SK-N-SH (cell line): ENCODE measurements at regions not wholly inside any gene's neighbourhood (a gene's known extent, or its start where the extent isn't known, plus 50 kb on each side); places are given as distances from the start of the nearest gene placed in this dataset.
"Not testable (repeated sequence)": the region's sequence is repeated elsewhere in the genome, so short reads cannot be mapped to it uniquely, and the experiment has no call there.

Experiments used
- CTCF ChIA-PET: fragments of 300-600, 350-600 bp; formaldehyde crosslinking; extraction: SDS; loops from one replicate; lab custom pipeline; 2021; lab: Yijun Ruan, JAX
- POLR2A ChIA-PET: fragments of 350-600 bp; sonication (Branson Sonifier 250); formaldehyde crosslinking; extraction: SDS; loops from one replicate; lab custom pipeline; 2020; ENCODE audit warnings: antibody characterized with exemption, inconsistent platforms; lab: Yijun Ruan, JAX
- DNase-seq: peaks from one replicate; pipeline ENCODE4 v3.0.0; 2012
- H2AFZ ChIP-seq: fragments of 200-600 bp; sonication (generic); 2 replicates; pipeline ENCODE4 v1.8.1; 2016; ENCODE audit warnings: antibody characterized with exemption, mild to moderate bottlenecking, low read depth
- H3F3A ChIP-seq: fragments of 200-600 bp; sonication (generic); replicated peaks from 2 replicates; pipeline ENCODE3; 2016; ENCODE audit warnings: antibody characterized with exemption, mild to moderate bottlenecking; ENCODE audit not compliant: insufficient read depth
- H3K27ac ChIP-seq, 2 experiments: fragments of 200-500 bp in 1 of 2; fragments of 200-600 bp in 1 of 2; sonication (Bioruptor generic) in 1 of 2; sonication (generic), shearing (Covaris generic) in 1 of 2; 2 replicates each; pipeline versions ENCODE4 v1.5.1 to v1.6.1; 2014 to 2016; ENCODE audit warnings: low read depth in 2 of 2, inconsistent platforms in 1 of 2, low read length in 1 of 2, mild to moderate bottlenecking in 1 of 2, mixed read lengths in 1 of 2
- H3K27me3 ChIP-seq: fragments of 200-600 bp; sonication (generic), shearing (Covaris generic); 2 replicates; pipeline ENCODE4 v1.6.1; 2016; ENCODE audit warnings: mixed run types; ENCODE audit not compliant: insufficient read depth
- H3K36me3 ChIP-seq, 2 experiments: fragments of 200-500 bp in 1 of 2; fragments of 200-600 bp in 1 of 2; sonication (Bioruptor generic) in 1 of 2; sonication (generic) in 1 of 2; replicated peaks in 1 of 2; 2 replicates each; pipeline versions ENCODE3 to v1.5.1; 2014 to 2016; ENCODE audit warnings: low read length in 1 of 2, mild to moderate bottlenecking in 1 of 2; ENCODE audit not compliant: insufficient read depth in 2 of 2, control insufficient read depth in 1 of 2
- H3K4me1 ChIP-seq, 2 experiments: fragments of 200-500 bp in 1 of 2; fragments of 200-600 bp in 1 of 2; sonication (Bioruptor generic) in 1 of 2; sonication (generic), shearing (Covaris generic) in 1 of 2; 2 replicates each; pipeline versions ENCODE4 v1.5.1 to v1.6.1; 2014 to 2016; ENCODE audit warnings: low read depth in 1 of 2, low read length in 1 of 2, mixed run types in 1 of 2; ENCODE audit not compliant: insufficient read depth in 2 of 2, control insufficient read depth in 1 of 2
- H3K4me2 ChIP-seq: fragments of 200-600 bp; sonication (generic), shearing (Covaris generic); 2 replicates; pipeline ENCODE4 v1.6.1; 2017; ENCODE audit warnings: mixed run types
- H3K4me3 ChIP-seq, 2 experiments: fragments of 200-500 bp in 1 of 2; fragments of 200-600 bp in 1 of 2; sonication (Bioruptor generic) in 1 of 2; sonication (generic), shearing (Covaris generic) in 1 of 2; 2 replicates each; pipeline versions ENCODE4 v1.5.1 to v1.8.1; 2014 to 2016; ENCODE audit warnings: low read depth in 2 of 2, inconsistent platforms in 1 of 2, low read length in 1 of 2, mild to moderate bottlenecking in 1 of 2, mixed read lengths in 1 of 2, moderate library complexity in 1 of 2
- H3K79me2 ChIP-seq: fragments of 200-600 bp; sonication (generic); 2 replicates; pipeline ENCODE4 v1.8.1; 2017; ENCODE audit warnings: mild to moderate bottlenecking; ENCODE audit not compliant: insufficient read depth
- H3K9ac ChIP-seq: fragments of 200-600 bp; sonication (generic); 2 replicates; pipeline ENCODE4 v1.6.1; 2017; ENCODE audit warnings: mixed run types
- H3K9me2 ChIP-seq: fragments of 200-600 bp; sonication (generic); 2 replicates; pipeline ENCODE4 v1.6.1; 2017; ENCODE audit warnings: mixed run types
- H3K9me3 ChIP-seq: fragments of 200-600 bp; sonication (generic); 2 replicates; pipeline ENCODE4 v1.6.1; 2017; ENCODE audit warnings: mixed run types, mild to moderate bottlenecking, moderate library complexity
- H4K20me1 ChIP-seq: fragments of 200-600 bp; sonication (generic); 2 replicates; pipeline ENCODE4 v1.6.1; 2017; ENCODE audit warnings: mild to moderate bottlenecking, mixed run types; ENCODE audit not compliant: insufficient read depth
- CHD2 ChIP-seq: fragments of 150-350 bp; IDR thresholded peaks from 2 replicates; pipeline ENCODE4 v1.6.1; 2018; ENCODE audit warnings: low read length; ENCODE audit not compliant: partially characterized antibody
- EZH2phosphoT487 ChIP-seq: fragments of 200-600 bp; sonication (generic); IDR thresholded peaks from 2 replicates; pipeline ENCODE4 v1.6.1; 2017; ENCODE audit warnings: low read depth, mixed run types, mild to moderate bottlenecking, antibody characterized with exemption, moderate library complexity, borderline replicate concordance
- IRF3 ChIP-seq: fragments of 150-350 bp; IDR thresholded peaks from 2 replicates; pipeline ENCODE4 v1.6.1; 2016; ENCODE audit warnings: mild to moderate bottlenecking, low read depth, low read length
- JUND ChIP-seq: IDR thresholded peaks from 2 replicates; pipeline ENCODE4 v1.4.0; 2012
- MEF2A ChIP-seq: IDR thresholded peaks from 2 replicates; pipeline ENCODE4 v1.4.0; 2012; ENCODE audit warnings: low read depth, borderline replicate concordance
- NFIC ChIP-seq: IDR thresholded peaks from 2 replicates; pipeline ENCODE4 v1.4.0; 2012; ENCODE audit warnings: borderline replicate concordance
- REST ChIP-seq: IDR thresholded peaks from 2 replicates; pipeline ENCODE4 v1.6.1; 2012; ENCODE audit warnings: mild to moderate bottlenecking, low read depth, low read length, moderate library complexity
- SMC3 ChIP-seq: IDR thresholded peaks from 2 replicates; pipeline ENCODE4 v1.6.1; 2012; ENCODE audit warnings: low read depth, low read length, improper control_type of control experiment
- TEAD4 ChIP-seq: IDR thresholded peaks from 2 replicates; pipeline ENCODE4 v1.4.0; 2012; ENCODE audit warnings: mild to moderate bottlenecking, borderline replicate concordance; ENCODE audit not compliant: insufficient read depth
- ZBTB33 ChIP-seq: IDR thresholded peaks from 2 replicates; pipeline ENCODE4 v1.4.0; 2012; ENCODE audit warnings: low read depth, borderline replicate concordance
- WGBS: methylation state at CpG from one replicate; pipeline ENCODE4 v1.1.6; 2017; ENCODE audit warnings: low lambda C conversion rate; 5-methylcytosine and 5-hydroxymethylcytosine counted together
- TF ChIP-seq, protein P1 (sequence below): IDR thresholded peaks from 2 replicates; pipeline ENCODE4 v1.4.0; 2012; ENCODE audit warnings: low read depth, borderline replicate concordance

- H3K4me3 ChIP-seq, H3K4me2 ChIP-seq, H3F3A ChIP-seq, POLR2A ChIA-PET, H2AFZ ChIP-seq, H3K27me3 ChIP-seq, H4K20me1 ChIP-seq, H3K36me3 ChIP-seq, CTCF ChIA-PET, H3K9ac ChIP-seq, H3K4me1 ChIP-seq, H3K9me2 ChIP-seq, DNase-seq, H3K9me3 ChIP-seq, H3K27ac ChIP-seq, H3K79me2 ChIP-seq: not testable (repeated sequence)
- 51% methylated on average over 18 of the region's 34 CpGs for WGBS
These were observed 68.5 kb upstream of the GPC4 start for GRCh38 chrX:133483771-133484170.

GRCh38 chrX:133482056-133482952 lies 67.0 kb upstream of the GPC4 start:
- Histone ChIP-seq H3K4me3 (no peak overlapping the region), H3K36me3 (no peaks in the 10 kb centered on the region), H3K4me1 (no peaks in the 10 kb centered on the region), H3F3A (no peaks in the 10 kb centered on the region), H3K79me2 (no peaks in the 10 kb centered on the region), H3K9me3 (no peaks in the 10 kb centered on the region), H4K20me1 (no peaks in the 10 kb centered on the region), H3K9me2 (no peaks in the 10 kb centered on the region), H3K4me2 (no peak overlapping the region), H3K27me3 (no peaks in the 10 kb centered on the region), H3K9ac (no peak overlapping the region), H3K27ac (no peak overlapping the region), H2AFZ (no peak overlapping the region)
- ChIA-PET POLR2A (no interaction called here), CTCF (interaction anchor here (1.3 kb wide), 1 partner anchor 10 kb away, joined by 4 read pairs; no protein-coding TSS in a partner anchor)
- no peak for DNase-seq
- 23% methylated on average over 7 of the region's 7 CpGs for WGBS
- TF ChIP-seq EZH2phosphoT487 (no peak), TEAD4 (no peak), IRF3 (no peak), NFIC (no peak), CHD2 (no peak), MEF2A (no peak), ZBTB33 (no peak)

DNA sequence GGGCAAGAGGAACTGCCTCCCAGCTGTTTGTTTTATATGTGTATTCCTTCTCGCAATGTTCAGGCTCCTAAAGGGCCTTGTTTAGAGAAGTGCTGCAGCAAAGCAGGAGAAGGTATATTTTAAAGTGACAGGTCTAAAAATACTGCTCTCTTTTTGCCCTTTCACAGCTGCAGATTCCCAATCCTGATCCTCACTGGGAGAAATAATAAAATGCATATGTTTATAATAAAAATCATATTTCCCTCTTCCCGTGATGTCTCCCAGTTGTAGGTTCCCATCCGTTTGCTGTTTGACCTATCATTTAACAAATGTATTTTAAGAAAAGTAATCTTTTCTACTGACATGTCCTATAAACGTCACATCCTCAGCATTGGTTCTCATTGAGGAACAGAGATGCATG lies 62.7 kb upstream of the GPC4 start:
- no peaks in the 10 kb centered on the region for H3K27me3 ChIP-seq
- no peak overlapping the region for H3K27ac ChIP-seq
- H3K9me3 ChIP-seq, result no peaks in the 10 kb centered on the region
- H3K4me1 ChIP-seq, result no peaks in the 10 kb centered on the region
- H3K4me3 ChIP-seq, result no peak overlapping the region
- no peaks in the 10 kb centered on the region for H4K20me1 ChIP-seq
- no peaks in the 10 kb centered on the region for H3K9me2 ChIP-seq
- no peak overlapping the region for H3K4me2 ChIP-seq
- ChIA-PET POLR2A (no interaction called here), CTCF (no interaction called here)
- WGBS, result 37% methylated on average over 4 of the region's 4 CpGs
- no peaks in the 10 kb centered on the region for H3F3A ChIP-seq
- H3K36me3 ChIP-seq, result no peaks in the 10 kb centered on the region
- no peak overlapping the region for H3K9ac ChIP-seq
- H3K79me2 ChIP-seq, result no peaks in the 10 kb centered on the region
- no peak for DNase-seq
- no peak overlapping the region for H2AFZ ChIP-seq
- TF ChIP-seq REST, result no peak
- TF ChIP-seq, protein P1, sequence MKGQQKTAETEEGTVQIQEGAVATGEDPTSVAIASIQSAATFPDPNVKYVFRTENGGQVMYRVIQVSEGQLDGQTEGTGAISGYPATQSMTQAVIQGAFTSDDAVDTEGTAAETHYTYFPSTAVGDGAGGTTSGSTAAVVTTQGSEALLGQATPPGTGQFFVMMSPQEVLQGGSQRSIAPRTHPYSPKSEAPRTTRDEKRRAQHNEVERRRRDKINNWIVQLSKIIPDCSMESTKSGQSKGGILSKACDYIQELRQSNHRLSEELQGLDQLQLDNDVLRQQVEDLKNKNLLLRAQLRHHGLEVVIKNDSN, result no peak
- no peak for TF ChIP-seq SMC3
- no peak for TF ChIP-seq JUND
